Heart left ventricle (tissue), 13 donors: ENCODE measurements at regions not wholly inside any gene's neighbourhood (a gene's known extent, or its start where the extent isn't known, plus 50 kb on each side); places are given as distances from the start of the nearest gene placed in this dataset.

Source experiments
- CTCF ChIP-seq, 12 donors: fragments of 200-600 bp; sonication (generic) in 4 of 12; IDR thresholded peaks; one replicate each; pipeline versions ENCODE4 v1.5.0 to v1.8.0; 2018 to 2022; ENCODE audit warnings: antibody characterized with exemption in 12 of 12, mild to moderate bottlenecking in 5 of 12
- POLR2A ChIP-seq, 2 donors: fragments of 450-650 bp; IDR thresholded peaks; one replicate each; pipeline ENCODE4 v1.6.1; 2017; ENCODE audit warnings: antibody characterized with exemption in 2 of 2, mild to moderate bottlenecking in 2 of 2, moderate library complexity in 2 of 2
- donor health status: ischemic (EF 13 %, LVEDD 7.1; RV severe dilation, severe dysfunction).
- donor health status: DM: no; HTN: yes; CAD: no.
- donor health status: DM: no; HTN: no; CAD: no.
- donor health status: ischemic (EF 25% LVEDD 6.9; RV normal size, moderate dysfunction).
- donor health status: ischemic (EF 25% LVEDD 5.7; RV mildly dilated, moderate dysfunction).
- donor health status: ischemic (EF 35%, LVEDD 5.7; RV mildly dilated, moderate dysfunction).
- donor health status: nonischemic (EF 11% LVEDD 7.7; RV severe dilation, severe dysfunction).
- donor health status: DM: yes; HTN: yes; CAD: no.
- donor health status: PGD.
- donor health status: ischemic (EF 29% LVEDD 5.4; RV normal size, mild dysfunction).
- donor health status: nonischemic (EF 23%, LVEDD 6.1; RV moderate dilation, normal function).

- TF ChIP-seq CTCF (IDR thresholded peaks at IDR 0.05) (no peak), POLR2A (IDR thresholded peaks at IDR 0.05) (no peak)
Measured at GRCh38 chr2:130261099-130261498, 62.9 kb upstream of the TUBA3E start.
